Vagina (tissue), 2 donors: ENCODE measurements at regions not wholly inside any gene's neighbourhood (a gene's known extent, or its start where the extent isn't known, plus 50 kb on each side); places are given as distances from the start of the nearest gene placed in this dataset.

Source experiments
- DNase-seq, 2 donors: peaks; one replicate each; pipeline ENCODE4 v3.0.0-alpha.2; 2017; ENCODE audit errors: extremely low spot score in 2 of 2
- H3K27ac ChIP-seq: fragments of 200-600 bp; sonication (generic); one replicate; pipeline ENCODE4 v1.5.1; 2019
- H3K27me3 ChIP-seq: fragments of 200-600 bp; sonication (generic); one replicate; pipeline ENCODE4 v1.5.1; 2019
- H3K36me3 ChIP-seq, 2 donors: fragments of 200-600 bp; sonication (generic); one replicate each; pipeline ENCODE4 v1.5.1; 2017 to 2019
- H3K4me1 ChIP-seq: fragments of 200-600 bp; sonication (generic); one replicate; pipeline ENCODE4 v1.5.1; 2019
- H3K4me3 ChIP-seq, 2 donors: fragments of 200-600 bp; sonication (generic); 1 replicate in 1 of 2; 2 replicates in 1 of 2; pipeline ENCODE4 v1.5.1; 2016 to 2019
- H3K9me3 ChIP-seq: fragments of 200-600 bp; sonication (generic); one replicate; pipeline ENCODE4 v1.5.1; 2019
- POLR2A ChIP-seq, 2 donors: fragments of 450-650 bp; IDR thresholded peaks; one replicate each; pipeline ENCODE4 v1.6.1; 2017; ENCODE audit warnings: antibody characterized with exemption in 2 of 2, mild to moderate bottlenecking in 2 of 2, moderate library complexity in 2 of 2
- POLR2AphosphoS5 ChIP-seq, 2 donors: sonication (generic); formaldehyde crosslinking; IDR thresholded peaks; one replicate each; pipeline ENCODE4 v1.9.0; 2017; ENCODE audit warnings: antibody characterized with exemption in 2 of 2, mild to moderate bottlenecking in 2 of 2, low read depth in 1 of 2; ENCODE audit not compliant: insufficient read depth in 1 of 2
- intact Hi-C: fragments of 100-400 bp; cut with DNase I; formaldehyde crosslinking; loops from one replicate; pipeline ENCODE4 v1.15.1; 2023
- TF ChIP-seq, protein P1 (sequence below), 3 experiments: fragments of 450-650 bp in 2 of 3; fragments of 200-600 bp in 1 of 3; sonication (generic) in 1 of 3; IDR thresholded peaks; one replicate each; pipeline ENCODE4 v1.5.1; 2017 to 2019; ENCODE audit warnings: antibody characterized with exemption in 3 of 3, mild to moderate bottlenecking in 2 of 3, moderate library complexity in 2 of 3

DNA sequence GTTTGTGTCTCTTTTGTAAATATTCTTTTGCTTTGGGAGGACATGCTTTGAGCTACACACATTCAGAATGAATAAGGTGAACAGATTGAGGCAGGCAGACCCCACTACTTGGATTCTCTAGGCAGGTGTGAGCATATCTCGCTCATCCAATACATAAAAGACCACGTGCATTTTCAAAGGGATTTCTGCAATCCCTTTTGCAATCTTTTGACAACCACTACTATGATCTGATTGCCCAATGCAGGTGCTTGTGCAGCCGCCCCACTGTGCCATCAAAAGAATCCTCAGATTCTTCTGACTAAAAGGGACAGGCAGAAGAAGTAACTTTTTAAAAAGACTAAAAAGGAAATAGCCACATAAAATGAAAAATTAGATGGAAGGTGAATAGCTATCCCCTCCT lies 341.4 kb downstream of the BMP4 start:
- intact Hi-C loops, result no loop called here
- H3K4me3 ChIP-seq, result no peak overlapping the region
- no peaks in the 10 kb centered on the region for H3K36me3 ChIP-seq
- DNase-seq, result no peak
- H3K4me1 ChIP-seq, result peaks cover 10% of the 10 kb centered on the region
- H3K27me3 ChIP-seq, result no peaks in the 10 kb centered on the region
- no peak for TF ChIP-seq POLR2AphosphoS5 (IDR thresholded peaks at IDR 0.05; ENCODE audit: insufficient read depth in 1 of 2, low read depth in 1 of 2)
- TF ChIP-seq, protein P1, sequence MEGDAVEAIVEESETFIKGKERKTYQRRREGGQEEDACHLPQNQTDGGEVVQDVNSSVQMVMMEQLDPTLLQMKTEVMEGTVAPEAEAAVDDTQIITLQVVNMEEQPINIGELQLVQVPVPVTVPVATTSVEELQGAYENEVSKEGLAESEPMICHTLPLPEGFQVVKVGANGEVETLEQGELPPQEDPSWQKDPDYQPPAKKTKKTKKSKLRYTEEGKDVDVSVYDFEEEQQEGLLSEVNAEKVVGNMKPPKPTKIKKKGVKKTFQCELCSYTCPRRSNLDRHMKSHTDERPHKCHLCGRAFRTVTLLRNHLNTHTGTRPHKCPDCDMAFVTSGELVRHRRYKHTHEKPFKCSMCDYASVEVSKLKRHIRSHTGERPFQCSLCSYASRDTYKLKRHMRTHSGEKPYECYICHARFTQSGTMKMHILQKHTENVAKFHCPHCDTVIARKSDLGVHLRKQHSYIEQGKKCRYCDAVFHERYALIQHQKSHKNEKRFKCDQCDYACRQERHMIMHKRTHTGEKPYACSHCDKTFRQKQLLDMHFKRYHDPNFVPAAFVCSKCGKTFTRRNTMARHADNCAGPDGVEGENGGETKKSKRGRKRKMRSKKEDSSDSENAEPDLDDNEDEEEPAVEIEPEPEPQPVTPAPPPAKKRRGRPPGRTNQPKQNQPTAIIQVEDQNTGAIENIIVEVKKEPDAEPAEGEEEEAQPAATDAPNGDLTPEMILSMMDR (IDR thresholded peaks at IDR 0.05), result no peak
- TF ChIP-seq POLR2A (IDR thresholded peaks at IDR 0.05), result no peak
- H3K9me3 ChIP-seq, result no peaks in the 10 kb centered on the region
- no peak overlapping the region for H3K27ac ChIP-seq

DNA sequence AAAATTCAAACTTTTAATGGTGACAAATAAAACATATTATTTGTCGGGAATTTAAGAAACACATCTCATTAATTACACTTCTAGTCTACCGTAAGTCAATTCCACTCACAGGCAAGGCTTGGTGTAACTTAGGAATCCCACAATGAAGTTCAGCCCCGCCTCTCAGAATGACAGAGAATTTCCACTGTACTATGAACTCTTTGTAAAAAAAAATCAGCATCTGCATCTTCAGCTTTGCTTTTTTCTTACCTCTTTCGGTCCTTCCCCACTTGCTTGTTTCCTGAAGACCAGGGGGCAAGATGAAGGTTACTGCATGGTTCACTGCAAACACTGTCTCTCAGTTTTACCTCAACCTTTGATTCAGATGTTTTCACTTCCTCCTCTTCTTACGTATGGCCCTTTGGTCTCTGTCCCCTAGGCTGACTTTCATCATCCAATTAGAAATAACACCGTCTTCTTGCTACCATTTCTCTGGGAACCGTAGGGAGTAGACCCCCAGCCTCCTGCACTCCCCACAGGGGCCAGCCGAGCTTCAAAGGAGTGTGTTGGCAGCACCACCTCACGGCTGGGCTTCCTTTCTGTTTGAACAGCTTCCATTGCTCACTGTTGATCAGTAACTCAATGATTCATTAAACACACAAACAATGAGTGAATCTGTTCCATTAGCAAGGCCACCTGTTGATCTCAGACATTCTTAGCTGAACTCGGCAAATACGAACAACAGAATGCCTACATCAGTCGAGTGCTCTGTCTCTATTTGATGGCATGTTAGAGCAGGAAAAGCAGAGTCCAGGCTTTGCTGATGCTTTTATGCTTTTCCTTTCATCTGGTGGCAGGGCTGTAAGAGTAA lies 343.0 kb downstream of the BMP4 start:
- Histone ChIP-seq H3K36me3 (no peaks in the 10 kb centered on the region), H3K9me3 (no peaks in the 10 kb centered on the region), H3K4me1 (no peaks in the 10 kb centered on the region), H3K4me3 (no peak overlapping the region), H3K27ac (no peak overlapping the region), H3K27me3 (no peaks in the 10 kb centered on the region)
- TF ChIP-seq, protein P1 (IDR thresholded peaks at IDR 0.05), result no peak
- TF ChIP-seq POLR2A (IDR thresholded peaks at IDR 0.05) (no peak), POLR2AphosphoS5 (IDR thresholded peaks at IDR 0.05; ENCODE audit: insufficient read depth in 1 of 2, low read depth in 1 of 2) (no peak)
- DNase-seq, result no peak
- intact Hi-C loops, result no loop called here

DNA sequence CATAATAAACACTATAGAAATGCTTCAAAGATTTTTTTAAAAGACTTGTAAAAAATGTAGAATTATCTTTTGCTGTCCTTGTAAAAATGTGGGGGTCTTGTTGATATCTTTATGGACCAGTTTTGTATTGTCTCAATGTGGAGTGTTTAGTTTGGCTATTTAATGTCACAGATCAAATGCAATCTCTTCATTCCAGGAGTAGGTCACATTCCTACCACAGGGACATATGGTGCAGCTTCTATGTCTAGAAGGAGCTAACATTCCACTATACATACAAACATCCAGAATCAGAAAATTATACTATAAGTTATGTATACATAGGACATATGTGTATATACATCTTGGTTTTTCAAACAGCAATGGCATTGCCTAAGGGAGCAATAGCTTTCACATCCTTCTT lies 345.7 kb downstream of the BMP4 start:
- H3K36me3 ChIP-seq, result no peaks in the 10 kb centered on the region
- intact Hi-C loops, result no loop called here
- TF ChIP-seq, protein P1 (IDR thresholded peaks at IDR 0.05), result no peak
- no peak for TF ChIP-seq POLR2A (IDR thresholded peaks at IDR 0.05)
- no peak for TF ChIP-seq POLR2AphosphoS5 (IDR thresholded peaks at IDR 0.05; ENCODE audit: insufficient read depth in 1 of 2, low read depth in 1 of 2)
- no peak overlapping the region for H3K4me3 ChIP-seq
- no peaks in the 10 kb centered on the region for H3K4me1 ChIP-seq
- H3K27ac ChIP-seq, result no peak overlapping the region
- no peaks in the 10 kb centered on the region for H3K27me3 ChIP-seq
- DNase-seq, result no peak
- H3K9me3 ChIP-seq, result no peaks in the 10 kb centered on the region

DNA sequence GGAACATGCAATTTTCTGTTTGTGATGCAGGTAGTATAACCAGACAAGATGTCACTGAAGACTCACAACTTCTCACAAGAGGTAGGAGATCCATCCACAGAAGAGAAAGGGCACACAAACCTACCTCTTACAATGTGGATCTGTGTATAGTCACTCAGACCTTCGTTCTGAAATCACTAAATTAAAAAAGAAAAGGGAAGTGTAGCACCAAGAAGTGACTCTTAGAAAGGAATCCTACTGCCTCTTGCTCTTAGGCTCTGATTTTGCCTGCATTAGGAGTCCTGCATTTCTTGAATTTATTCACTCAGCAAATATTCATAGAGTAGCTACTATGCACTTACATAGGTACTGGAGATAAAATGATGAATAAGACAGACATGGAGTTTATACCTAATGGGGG lies 347.6 kb downstream of the BMP4 start:
- TF ChIP-seq, protein P1 (IDR thresholded peaks at IDR 0.05), result no peak
- no peak for TF ChIP-seq POLR2A (IDR thresholded peaks at IDR 0.05)
- TF ChIP-seq POLR2AphosphoS5 (IDR thresholded peaks at IDR 0.05; ENCODE audit: insufficient read depth in 1 of 2, low read depth in 1 of 2), result no peak
- Histone ChIP-seq H3K9me3 (no peaks in the 10 kb centered on the region), H3K27me3 (no peaks in the 10 kb centered on the region), H3K27ac (no peak overlapping the region), H3K4me1 (no peaks in the 10 kb centered on the region), H3K4me3 (no peak overlapping the region), H3K36me3 (no peaks in the 10 kb centered on the region)
- DNase-seq, result no peak
- intact Hi-C loops, result no loop called here

DNA sequence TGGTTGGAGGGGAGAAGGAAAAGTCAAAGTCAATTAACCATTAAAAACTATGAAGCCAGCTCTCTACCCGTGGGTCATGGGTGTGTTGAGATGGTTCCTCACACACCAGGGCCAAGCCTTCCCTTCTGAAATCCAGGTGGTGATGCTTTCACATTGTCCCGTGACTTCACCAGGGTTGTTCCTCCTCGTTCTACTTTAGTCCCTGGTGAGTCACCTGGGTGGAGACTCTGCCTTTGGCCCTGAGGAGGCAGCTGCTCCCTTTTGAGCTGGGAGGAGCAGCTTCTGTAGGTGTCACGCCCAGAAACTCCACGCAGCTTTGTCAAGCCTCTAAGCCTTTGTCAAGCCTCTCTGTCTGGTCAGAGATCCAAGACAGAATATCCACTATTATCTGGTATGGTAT lies 348.3 kb downstream of the BMP4 start:
- H3K36me3 ChIP-seq, result no peaks in the 10 kb centered on the region
- no peak overlapping the region for H3K4me3 ChIP-seq
- no peak overlapping the region for H3K27ac ChIP-seq
- no peak for DNase-seq
- H3K27me3 ChIP-seq, result no peaks in the 10 kb centered on the region
- H3K9me3 ChIP-seq, result no peaks in the 10 kb centered on the region
- H3K4me1 ChIP-seq, result no peaks in the 10 kb centered on the region
- intact Hi-C loops, result no loop called here
- no peak for TF ChIP-seq POLR2AphosphoS5 (IDR thresholded peaks at IDR 0.05; ENCODE audit: insufficient read depth in 1 of 2, low read depth in 1 of 2)
- TF ChIP-seq, protein P1 (IDR thresholded peaks at IDR 0.05), result no peak
- no peak for TF ChIP-seq POLR2A (IDR thresholded peaks at IDR 0.05)
